Upper lobe of left lung (tissue), 6 donors: ENCODE measurements at regions not wholly inside any gene's neighbourhood (a gene's known extent, or its start where the extent isn't known, plus 50 kb on each side); places are given as distances from the start of the nearest gene placed in this dataset.
"Not testable (repeated sequence)": the region's sequence is repeated elsewhere in the genome, so short reads cannot be mapped to it uniquely, and the experiment has no call there.

ENCODE experiments used
- ATAC-seq, 2 donors: fragments of 200-7000 bp; cut with Tn5 transposase; one replicate each; pipeline ENCODE4 v1.9.1; 2022; ENCODE audit warnings: mild to moderate bottlenecking in 2 of 2, moderate library complexity in 2 of 2; ENCODE audit not compliant: low FRiP score in 2 of 2
- DNase-seq, 2 donors: peaks; one replicate each; pipeline ENCODE4 v3.0.0-alpha.2; 2019 to 2020
- H3K27ac ChIP-seq, 4 donors: fragments of 200-600 bp; sonication (generic); one replicate each; pipeline ENCODE4 v1.5.1; 2016 to 2019
- H3K27me3 ChIP-seq, 4 donors: fragments of 200-600 bp; sonication (generic); one replicate each; pipeline ENCODE4 v1.5.1; 2017 to 2019
- H3K36me3 ChIP-seq, 4 donors: fragments of 200-600 bp; sonication (generic); one replicate each; pipeline ENCODE4 v1.5.1; 2016 to 2019
- H3K4me1 ChIP-seq, 4 donors: fragments of 200-600 bp; sonication (generic); one replicate each; pipeline ENCODE4 v1.5.1; 2018 to 2019
- H3K4me3 ChIP-seq, 4 donors: fragments of 200-600 bp; sonication (generic); one replicate each; pipeline ENCODE4 v1.5.1; 2017 to 2019; ENCODE audit warnings: mild to moderate bottlenecking in 2 of 4, moderate library complexity in 1 of 4
- H3K9me3 ChIP-seq, 4 donors: fragments of 200-600 bp; sonication (generic); one replicate each; pipeline ENCODE4 v1.5.1; 2018 to 2019
- CTCF ChIP-seq, 6 experiments: fragments of 450-650 bp in 4 of 6; fragments of 200-600 bp in 2 of 6; sonication (generic) in 2 of 6; IDR thresholded peaks; one replicate each; pipeline ENCODE4 v1.5.1; 2016 to 2019; ENCODE audit warnings: antibody characterized with exemption in 6 of 6
- EP300 ChIP-seq, 4 donors: sonication (generic); formaldehyde crosslinking; IDR thresholded peaks; one replicate each; pipeline ENCODE4 v1.5.1; 2017; ENCODE audit warnings: antibody characterized with exemption in 4 of 4, control low read depth in 2 of 4
- POLR2A ChIP-seq, 4 donors: fragments of 450-650 bp; IDR thresholded peaks; one replicate each; pipeline ENCODE4 v1.5.1; 2016 to 2017; ENCODE audit warnings: antibody characterized with exemption in 4 of 4, mild to moderate bottlenecking in 2 of 4
- POLR2AphosphoS5 ChIP-seq, 2 donors: sonication (generic); formaldehyde crosslinking; IDR thresholded peaks; one replicate each; pipeline ENCODE4 v1.5.1; 2017; ENCODE audit warnings: antibody characterized with exemption in 2 of 2
- WGBS, 2 donors: methylation state at CpG; one replicate each; pipeline ENCODE4 v1.1.5; 2017 to 2018; 5-methylcytosine and 5-hydroxymethylcytosine counted together
- donor health status: DM: no; HTN: no; CAD: no; lungs with moderate emphysema.
- donor health status: DM: no; HTN: yes; CAD: no; lungs with severe emphysema.

GRCh38 chr12:90695415-90695814 is 259.6 kb downstream of the CCER1 start:
- H3K9me3 ChIP-seq, result no peaks in the 10 kb centered on the region
- no peaks in the 10 kb centered on the region for H3K36me3 ChIP-seq
- 63 to 78% methylated on average over 2 of the region's 2 CpGs for WGBS, 2 donors
- no peaks in the 10 kb centered on the region for H3K4me1 ChIP-seq
- TF ChIP-seq POLR2A (IDR thresholded peaks at IDR 0.05) (no peak), POLR2AphosphoS5 (IDR thresholded peaks at IDR 0.05) (no peak), CTCF (IDR thresholded peaks at IDR 0.05) (no peak), EP300 (IDR thresholded peaks at IDR 0.05) (no peak)
- H3K27ac ChIP-seq, result no peak overlapping the region
- ATAC-seq (no peak), DNase-seq (no peak)
- H3K27me3 ChIP-seq, result no peaks in the 10 kb centered on the region
- no peak overlapping the region for H3K4me3 ChIP-seq

GRCh38 chr12:90690120-90690519 is 264.9 kb downstream of the CCER1 start:
- DNase-seq, result no peak
- Histone ChIP-seq H3K27ac (no peak overlapping the region), H3K27me3 (no peaks in the 10 kb centered on the region), H3K9me3 (no peaks in the 10 kb centered on the region), H3K36me3 (no peaks in the 10 kb centered on the region), H3K4me3 (no peak overlapping the region), H3K4me1 (no peaks in the 10 kb centered on the region)
- TF ChIP-seq POLR2AphosphoS5 (IDR thresholded peaks at IDR 0.05) (no peak), EP300 (IDR thresholded peaks at IDR 0.05) (no peak)
- 83 to 90% methylated on average over 1 of the region's 1 CpG for WGBS, 2 donors
- ATAC-seq, result no peak

GRCh38 chr12:90687682-90688081 is 267.3 kb downstream of the CCER1 start:
- DNase-seq, H3K9me3 ChIP-seq, ATAC-seq, H3K27ac ChIP-seq, H3K27me3 ChIP-seq, H3K36me3 ChIP-seq, H3K4me3 ChIP-seq, H3K4me1 ChIP-seq: not testable (repeated sequence)

GRCh38 chr12:90683871-90684270 is 271.1 kb downstream of the CCER1 start:
- H3K36me3 ChIP-seq, result no peaks in the 10 kb centered on the region
- H3K4me1 ChIP-seq, result no peaks in the 10 kb centered on the region
- DNase-seq (no peak), ATAC-seq (no peak)
- no peak overlapping the region for H3K27ac ChIP-seq
- no peaks in the 10 kb centered on the region for H3K9me3 ChIP-seq
- 73 to 80% methylated on average over 3 of the region's 3 CpGs for WGBS, 2 donors
- H3K27me3 ChIP-seq, result no peaks in the 10 kb centered on the region
- no peak overlapping the region for H3K4me3 ChIP-seq
- no peak for TF ChIP-seq POLR2A (IDR thresholded peaks at IDR 0.05)
- no peak for TF ChIP-seq CTCF (IDR thresholded peaks at IDR 0.05)
- no peak for TF ChIP-seq EP300 (IDR thresholded peaks at IDR 0.05)

- no peaks in the 10 kb centered on the region for H3K9me3 ChIP-seq
- H3K4me3 ChIP-seq, result no peak overlapping the region
- no peaks in the 10 kb centered on the region for H3K36me3 ChIP-seq
- no peaks in the 10 kb centered on the region for H3K27me3 ChIP-seq
- H3K4me1 ChIP-seq, result no peaks in the 10 kb centered on the region
- TF ChIP-seq POLR2AphosphoS5 (IDR thresholded peaks at IDR 0.05) (no peak), EP300 (IDR thresholded peaks at IDR 0.05) (no peak), POLR2A (IDR thresholded peaks at IDR 0.05) (no peak), CTCF (IDR thresholded peaks at IDR 0.05) (no peak)
- WGBS, 2 donors, result 83 to 94% methylated on average over 1 of the region's 1 CpG
- no peak overlapping the region for H3K27ac ChIP-seq
- DNase-seq (no peak), ATAC-seq (no peak)
Measured at GRCh38 chr12:90682398-90682797, 272.6 kb downstream of the CCER1 start.

- no peak for TF ChIP-seq EP300 (IDR thresholded peaks at IDR 0.05)
- no peak for TF ChIP-seq CTCF (IDR thresholded peaks at IDR 0.05)
- no peak for TF ChIP-seq POLR2AphosphoS5 (IDR thresholded peaks at IDR 0.05)
- TF ChIP-seq POLR2A (IDR thresholded peaks at IDR 0.05), result no peak
- no peak for DNase-seq
- no peak for ATAC-seq
- H3K36me3 ChIP-seq, result no peaks in the 10 kb centered on the region
- no peaks in the 10 kb centered on the region for H3K27me3 ChIP-seq
- H3K27ac ChIP-seq, result no peak overlapping the region
- no peaks in the 10 kb centered on the region for H3K4me1 ChIP-seq
- no peaks in the 10 kb centered on the region for H3K9me3 ChIP-seq
- WGBS, 2 donors, result 80 to 84% methylated on average over 1 of the region's 1 CpG
- H3K4me3 ChIP-seq, result no peak overlapping the region
Measured at GRCh38 chr12:90679674-90680073, 275.3 kb downstream of the CCER1 start.
